ENCODE measurements at regions not wholly inside any gene's neighbourhood (a gene's known extent, or its start where the extent isn't known, plus 50 kb on each side); places are given as distances from the start of the nearest gene placed in this dataset.

GRCh38 chr6:14913931-14914330 lies 331.9 kb upstream of the JARID2 start:
- intact Hi-C loops (cut with DNase I) = no loop called here

GRCh38 chr6:14915888-14916832 lies 329.7 kb upstream of the JARID2 start:
- no peak for DNase-seq
- intact Hi-C loops (cut with DNase I) = no loop called here

More at GRCh38 chr6:14913931-14914330, 331.9 kb upstream of the JARID2 start:
- DNase-seq = no peak

DNA sequence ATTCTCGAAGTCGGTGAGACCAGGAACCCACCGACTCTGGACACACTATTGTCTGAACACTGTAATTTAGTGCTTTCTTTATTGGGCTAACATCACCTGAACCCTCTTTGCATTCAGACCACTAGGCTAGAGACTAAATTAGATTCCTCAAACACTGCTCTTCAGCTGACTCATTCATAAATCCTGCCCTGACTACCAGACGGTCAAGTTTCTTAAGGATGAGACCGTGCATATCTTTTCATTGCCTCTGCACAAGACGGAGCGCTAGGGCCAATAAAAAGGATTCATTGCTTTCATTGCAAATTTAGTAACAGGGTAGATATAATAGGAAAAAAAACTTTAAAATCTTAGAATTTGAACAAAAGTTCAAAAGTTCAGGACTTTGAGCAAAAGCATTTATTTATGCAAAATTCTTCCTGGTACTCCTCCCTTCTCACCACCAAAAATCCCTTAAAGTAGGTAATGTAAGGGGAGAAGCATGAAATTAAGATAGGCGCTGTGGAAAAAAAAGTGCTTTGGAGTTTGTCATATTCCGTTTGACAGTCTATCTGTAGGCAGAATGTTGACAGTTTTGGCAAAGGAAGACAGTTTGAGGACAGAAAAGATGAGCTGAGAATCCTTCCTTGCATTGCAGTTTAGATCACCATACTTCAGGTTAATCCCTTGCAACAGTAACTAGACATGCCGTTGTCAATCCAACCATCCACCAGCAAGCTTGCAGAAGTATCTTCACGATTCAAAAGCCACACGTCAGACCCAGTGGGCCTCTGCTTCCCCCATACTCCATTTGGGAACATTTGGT lies 328.6 kb upstream of the JARID2 start:
- DNase-seq = peak in 7 of 42 donors; percentile 20 to 62 (median 35)
- intact Hi-C loops (cut with DNase I) = no loop called here

DNA sequence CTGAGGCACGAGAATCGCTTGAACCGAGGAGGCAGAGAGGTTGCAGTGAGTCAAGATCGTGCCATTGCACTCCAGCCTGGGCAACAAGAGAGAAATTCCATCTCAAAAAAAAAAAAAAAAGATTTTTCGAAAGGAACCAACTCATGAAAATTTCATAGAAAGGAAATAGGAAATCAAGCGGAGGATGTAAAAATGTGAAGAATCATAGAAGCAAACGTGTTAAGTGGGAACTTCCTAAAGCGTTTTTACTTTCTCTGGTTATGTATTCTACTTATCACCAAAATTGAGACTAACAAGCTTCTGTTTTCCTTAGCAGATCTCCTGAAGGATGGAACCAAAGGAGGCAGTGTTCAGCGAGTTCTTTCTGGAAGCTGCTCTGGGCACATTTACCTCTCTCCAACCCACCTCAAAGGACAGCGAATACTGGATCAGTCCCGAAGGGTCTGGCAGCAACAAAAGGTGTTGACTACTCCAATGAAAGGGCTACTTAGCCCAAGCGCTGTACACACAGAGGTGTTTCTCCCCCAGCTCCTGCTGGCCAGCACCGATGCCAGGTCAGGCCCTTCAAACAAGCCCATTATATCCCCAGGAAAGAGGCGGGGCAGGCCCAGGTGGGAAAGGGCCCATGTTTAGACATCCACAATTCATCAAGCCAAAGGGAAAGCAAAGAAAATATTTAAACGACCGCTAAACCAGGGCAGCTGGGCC lies 327.5 kb upstream of the JARID2 start:
- intact Hi-C loops (cut with DNase I) = no loop called here
- DNase-seq = no peak

- intact Hi-C loops (cut with DNase I) = no loop called here
Observed at GRCh38 chr6:14919038-14919670, 326.7 kb upstream of the JARID2 start.

GRCh38 chr6:14920276-14920675 lies 325.6 kb upstream of the JARID2 start:
- no peak for DNase-seq
- intact Hi-C loops (cut with DNase I) = no loop called here

More at GRCh38 chr6:14919038-14919670, 326.7 kb upstream of the JARID2 start:
- DNase-seq = no peak

DNA sequence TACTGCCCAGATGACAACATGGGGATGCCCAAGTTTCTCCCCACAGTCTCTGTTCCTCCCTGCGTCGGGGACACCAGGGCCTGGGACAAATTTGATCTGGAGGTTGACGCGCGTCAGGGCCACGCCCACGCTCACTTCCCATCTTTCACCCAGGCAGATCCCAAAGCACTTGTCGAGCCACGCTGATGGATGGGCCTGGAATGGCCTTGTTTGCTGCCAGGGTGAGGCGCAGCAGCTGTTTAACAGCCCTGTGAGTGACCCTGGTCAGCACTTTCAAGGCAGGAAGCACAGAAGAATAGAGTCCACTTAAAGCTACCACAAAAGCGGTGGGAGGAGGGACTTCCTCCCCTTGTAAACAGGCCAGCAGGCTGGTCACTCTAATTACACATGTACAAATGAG lies 324.7 kb upstream of the JARID2 start:
- intact Hi-C loops (cut with DNase I) = no loop called here
- DNase-seq = peak in 20 of 42 donors; percentile 12 to 58 (median 26)

GRCh38 chr6:14921878-14922671 lies 323.8 kb upstream of the JARID2 start:
- intact Hi-C loops (cut with DNase I) = no loop called here

DNA sequence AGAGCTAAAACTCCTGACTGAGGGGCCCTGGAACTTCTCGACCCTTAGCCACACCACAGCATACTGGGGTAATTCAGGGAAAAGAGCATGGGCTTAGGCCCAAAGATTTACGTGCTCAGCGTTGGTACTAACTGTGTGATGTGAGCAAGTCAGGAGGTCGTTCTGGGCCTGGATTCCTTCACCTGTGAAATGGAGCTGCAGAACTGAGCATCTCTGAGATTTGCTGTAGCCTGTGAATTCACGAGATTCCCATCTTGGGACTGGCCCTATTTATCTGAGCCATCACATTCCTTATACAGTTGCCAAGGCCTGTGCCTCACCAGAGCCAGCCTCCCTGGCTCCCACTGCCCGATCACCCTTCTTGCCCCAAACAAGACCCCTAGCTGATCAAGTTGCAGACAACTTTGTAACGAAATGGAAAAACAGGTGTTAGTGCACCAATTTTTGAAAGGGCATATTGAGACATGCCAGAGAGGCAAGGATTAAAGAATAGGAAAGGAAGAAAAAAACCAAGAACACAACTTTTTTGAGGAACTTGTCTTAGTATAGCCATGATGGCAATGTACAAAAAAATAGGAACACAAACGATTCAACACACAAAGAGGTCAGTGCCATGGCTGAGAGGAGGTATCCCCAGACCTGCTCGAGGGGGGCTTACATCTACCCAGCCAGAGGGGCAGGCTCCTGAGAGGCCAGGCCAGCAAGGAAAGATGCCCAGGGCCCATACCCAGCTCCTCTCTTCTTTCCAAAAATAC lies 323.0 kb upstream of the JARID2 start:
- intact Hi-C loops (cut with DNase I) = no loop called here
- no peak for DNase-seq

More at GRCh38 chr6:14921878-14922671, 323.8 kb upstream of the JARID2 start:
- DNase-seq = peak in 30 of 42 donors; percentile 16 to 78 (median 44)

- intact Hi-C loops (cut with DNase I) = no loop called here
- DNase-seq = no peak
Observed at GRCh38 chr6:14924126-14925024, 321.5 kb upstream of the JARID2 start.

DNA sequence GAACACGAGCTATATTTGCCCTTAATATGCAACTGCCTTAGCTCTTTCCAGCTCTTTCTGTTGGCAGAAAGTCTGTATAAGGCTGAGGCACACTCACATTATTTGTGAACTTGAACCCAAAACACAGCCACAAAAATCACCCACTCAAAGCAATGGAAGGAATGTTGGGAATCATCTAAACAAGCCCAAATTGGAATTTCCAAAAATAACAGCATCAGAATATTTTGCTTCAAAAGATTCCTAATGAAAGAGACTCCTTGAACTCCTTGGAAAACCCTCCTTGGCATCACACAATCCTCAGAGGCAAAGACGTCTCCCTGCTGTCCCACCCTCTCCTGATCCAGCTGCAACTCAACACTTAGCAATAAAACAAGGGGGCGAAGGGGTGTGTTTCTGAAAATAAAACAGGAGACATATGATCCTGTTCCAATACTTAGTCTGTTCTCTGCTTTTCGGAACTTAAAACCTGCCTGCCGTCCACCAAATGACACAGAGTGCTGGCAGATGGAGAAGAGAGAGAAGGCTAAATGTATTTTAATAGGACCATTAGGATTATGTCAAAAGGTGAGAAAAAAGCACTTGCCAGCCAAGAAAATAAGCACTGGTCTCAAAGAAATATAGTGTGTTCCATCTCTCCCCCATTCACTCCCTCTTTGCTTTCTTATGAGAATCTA lies 320.7 kb upstream of the JARID2 start:
- intact Hi-C loops (cut with DNase I) = no loop called here
- no peak for DNase-seq

GRCh38 chr6:14925699-14926026 lies 320.2 kb upstream of the JARID2 start:
- intact Hi-C loops (cut with DNase I) = no loop called here
- DNase-seq = no peak

- intact Hi-C loops (cut with DNase I) = no loop called here
- DNase-seq = no peak
Observed at GRCh38 chr6:14927398-14927797, 318.5 kb upstream of the JARID2 start.

DNA sequence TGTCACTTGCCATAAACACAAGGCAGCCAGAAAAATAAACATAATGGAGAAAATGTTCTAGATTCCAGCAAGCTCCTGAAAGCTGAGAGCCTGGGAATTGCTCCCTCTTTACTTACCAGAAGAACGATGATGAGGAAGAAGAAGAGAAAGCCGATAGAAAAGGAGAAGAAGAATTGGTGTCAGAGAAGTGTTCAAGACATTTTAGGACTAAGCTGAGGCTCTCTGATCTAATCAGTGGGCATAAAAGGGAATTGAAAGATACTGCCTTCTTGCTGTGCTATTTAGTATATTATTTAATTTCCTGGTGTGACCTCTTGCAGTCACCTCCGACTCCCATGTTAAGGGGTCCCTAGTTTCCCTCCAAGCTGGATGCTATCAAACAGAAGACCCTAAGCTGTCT lies 316.6 kb upstream of the JARID2 start:
- intact Hi-C loops (cut with DNase I) = no loop called here
- no peak for DNase-seq

DNA sequence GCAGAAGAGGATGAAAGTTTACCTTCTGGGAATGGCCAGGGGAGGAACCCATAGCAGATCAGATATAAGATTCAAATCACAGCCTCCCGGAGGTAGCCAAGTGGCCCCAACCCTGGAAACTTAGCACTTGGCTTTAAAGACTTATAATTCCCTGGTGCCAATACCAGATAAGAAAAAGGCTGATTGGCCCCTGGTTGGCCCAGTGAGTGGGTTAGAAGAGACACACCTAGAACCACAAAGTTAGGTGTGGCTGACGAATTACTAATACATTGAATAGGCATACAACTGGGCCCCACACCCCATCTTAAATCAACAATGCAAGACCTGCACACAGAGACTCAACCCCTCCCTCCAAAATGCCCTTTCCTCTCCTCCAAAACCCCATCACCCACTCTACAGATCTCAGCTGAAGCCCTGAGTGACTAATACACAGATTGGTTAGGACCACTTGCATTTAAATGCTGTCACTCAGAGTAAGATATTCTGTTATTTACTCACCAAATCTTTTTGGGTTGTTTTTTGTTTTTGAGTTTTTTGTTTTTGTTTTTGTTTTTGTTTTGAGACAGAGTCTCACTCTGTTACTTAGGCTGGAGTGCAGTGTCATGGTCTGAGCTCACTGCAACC lies 315.4 kb upstream of the JARID2 start:
- intact Hi-C loops (cut with DNase I) = no loop called here
- no peak for DNase-seq

Measured in head of caudate nucleus (tissue), 42 donors.